ENCODE measurements at regions not wholly inside any gene's neighbourhood (a gene's known extent, or its start where the extent isn't known, plus 50 kb on each side); places are given as distances from the start of the nearest gene placed in this dataset.

DNA sequence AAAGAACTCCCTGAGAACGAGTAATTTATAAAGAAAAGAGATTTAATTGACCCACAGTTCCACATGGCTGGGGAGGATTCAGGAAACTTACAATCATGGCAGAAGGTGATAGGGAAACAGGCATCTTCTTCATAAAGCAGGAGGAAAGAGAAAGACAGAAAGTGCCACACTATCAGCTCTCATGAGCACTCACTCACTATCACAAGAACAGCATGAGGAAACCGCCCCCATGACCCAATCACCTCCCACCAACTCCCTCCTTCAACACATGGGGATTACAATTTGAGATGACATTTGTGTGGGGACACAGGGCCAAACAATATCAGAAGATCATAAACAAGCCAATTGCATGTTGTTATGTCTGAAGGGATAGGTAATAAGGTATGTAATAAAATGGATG is 935.9 kb upstream of the COX7C start:
- in situ Hi-C loops (cut with MboI), result no loop called here
- Histone ChIP-seq H3K27ac (ENCODE audit: control insufficient read depth, insufficient read depth) (no peak overlapping the region), H2AFZ (ENCODE audit: control insufficient read depth, low read depth, low read length) (no peak overlapping the region), H3K4me2 (ENCODE audit: control insufficient read depth, insufficient read depth) (no peak overlapping the region), H3K9ac (ENCODE audit: control insufficient read depth, insufficient read depth, low read length) (no peak overlapping the region), H3K9me3 (replicated peaks; ENCODE audit: control insufficient read depth, insufficient read depth, low read length) (no peaks in the 10 kb centered on the region), H3K4me3 (no peak overlapping the region), H3K27me3 (replicated peaks in 1 of 2; ENCODE audit: control insufficient read depth in 2 of 2, insufficient read depth in 2 of 2, low read length in 1 of 2) (no peaks in the 10 kb centered on the region), H3K4me1 (ENCODE audit: control insufficient read depth, insufficient read depth, low read length) (no peaks in the 10 kb centered on the region), H4K20me1 (ENCODE audit: control insufficient read depth, insufficient read depth) (no peaks in the 10 kb centered on the region), H3K36me3 (ENCODE audit: control insufficient read depth in 2 of 2, insufficient read depth in 2 of 2, low read length in 1 of 2) (no peaks in the 10 kb centered on the region), H3K79me2 (ENCODE audit: control insufficient read depth, insufficient read depth, low read length) (no peaks in the 10 kb centered on the region)
- FAIRE-seq (no peak), DNase-seq (ENCODE audit: low read depth, low spot score) (no peak), ATAC-seq (no peak)
- intact Hi-C loops (cut with micrococcal nuclease; ENCODE audit: unreplicated experiment), result no loop called here
- 0% methylated on average over 2 of the region's 2 CpGs for WGBS (ENCODE audit: insufficient coverage, insufficient replicate concordance, low lambda C conversion rate, missing lambda C conversion rate)
- no TSS peak for BruUV-seq (replicated peaks)
- CTCF ChIA-PET, result no interaction called here
- RAD21 ChIA-PET (ENCODE audit: unreplicated experiment), result no interaction called here
- POLR2A ChIA-PET, result no interaction called here
- TF ChIP-seq ZBED1 (IDR thresholded peaks at IDR 0.05; ENCODE audit: borderline replicate concordance), result no peak
- TF ChIP-seq GATAD2B (conservative IDR thresholded peaks at IDR 0.05; ENCODE audit: low read depth), result no peak
- TF ChIP-seq RAD21 (IDR thresholded peaks at IDR 0.05; ENCODE audit: insufficient read depth, low read depth, low read length), result no peak
- no peak for TF ChIP-seq IKZF2 (IDR thresholded peaks at IDR 0.05)
- TF ChIP-seq, protein P1, sequence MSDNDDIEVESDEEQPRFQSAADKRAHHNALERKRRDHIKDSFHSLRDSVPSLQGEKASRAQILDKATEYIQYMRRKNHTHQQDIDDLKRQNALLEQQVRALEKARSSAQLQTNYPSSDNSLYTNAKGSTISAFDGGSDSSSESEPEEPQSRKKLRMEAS (IDR thresholded peaks at IDR 0.05; ENCODE audit: low read depth, low read length), result no peak
- no peak for TF ChIP-seq CEBPB (IDR thresholded peaks at IDR 0.05; ENCODE audit: borderline replicate concordance in 1 of 2, low read depth in 2 of 2, low read length in 2 of 2)
- SMC1A ChIA-PET (ENCODE audit: uncharacterized antibody, unreplicated experiment), result no interaction called here

DNA sequence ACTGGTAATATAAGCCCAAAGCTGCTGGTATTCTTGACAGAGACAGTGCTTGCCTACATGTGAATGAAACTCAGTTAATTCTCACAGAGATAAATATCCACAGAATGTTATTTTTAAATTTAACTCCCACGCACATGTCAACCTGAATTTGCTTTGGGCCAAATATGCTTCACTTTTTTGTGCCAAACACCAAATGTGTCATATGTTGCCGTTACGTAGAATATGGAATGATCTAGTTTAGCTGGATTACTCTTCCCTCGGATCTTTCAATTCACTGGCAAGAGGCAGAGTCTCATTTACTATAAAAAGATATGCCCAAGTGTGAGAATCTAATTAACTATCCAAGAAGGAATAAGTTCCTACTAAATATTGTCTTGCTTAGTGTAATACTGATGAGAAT is 933.4 kb upstream of the COX7C start:
- in situ Hi-C loops (cut with MboI), result no loop called here
- Histone ChIP-seq H3K9ac (ENCODE audit: control insufficient read depth, insufficient read depth, low read length) (no peak overlapping the region), H2AFZ (ENCODE audit: control insufficient read depth, low read depth, low read length) (no peak overlapping the region), H4K20me1 (ENCODE audit: control insufficient read depth, insufficient read depth) (no peaks in the 10 kb centered on the region), H3K4me1 (ENCODE audit: control insufficient read depth, insufficient read depth, low read length) (no peaks in the 10 kb centered on the region), H3K79me2 (ENCODE audit: control insufficient read depth, insufficient read depth, low read length) (no peaks in the 10 kb centered on the region), H3K27ac (ENCODE audit: control insufficient read depth, insufficient read depth) (no peak overlapping the region), H3K4me2 (ENCODE audit: control insufficient read depth, insufficient read depth) (no peak overlapping the region), H3K36me3 (ENCODE audit: control insufficient read depth in 2 of 2, insufficient read depth in 2 of 2, low read length in 1 of 2) (no peaks in the 10 kb centered on the region), H3K4me3 (no peak overlapping the region), H3K27me3 (replicated peaks in 1 of 2; ENCODE audit: control insufficient read depth in 2 of 2, insufficient read depth in 2 of 2, low read length in 1 of 2) (no peaks in the 10 kb centered on the region), H3K9me3 (replicated peaks; ENCODE audit: control insufficient read depth, insufficient read depth, low read length) (no peaks in the 10 kb centered on the region)
- FAIRE-seq, result no peak
- ChIA-PET CTCF (no interaction called here), POLR2A (interaction anchor here (0.6 kb wide), 1 partner anchor 226 kb away, joined by 4 read pairs; no protein-coding TSS in a partner anchor), RAD21 (ENCODE audit: unreplicated experiment) (no interaction called here), SMC1A (ENCODE audit: uncharacterized antibody, unreplicated experiment) (interaction anchor here (0.5 kb wide), 1 partner anchor 587 kb away, joined by 3 read pairs; no protein-coding TSS in a partner anchor)
- no peak for ATAC-seq
- DNase-seq (ENCODE audit: low read depth, low spot score), result no peak
- intact Hi-C loops (cut with micrococcal nuclease; ENCODE audit: unreplicated experiment), result no loop called here
- BruUV-seq (replicated peaks), result no TSS peak
- 37% methylated on average over 4 of the region's 4 CpGs for WGBS (ENCODE audit: insufficient coverage, insufficient replicate concordance, low lambda C conversion rate, missing lambda C conversion rate)
- TF ChIP-seq MTA2 (IDR thresholded peaks at IDR 0.05; ENCODE audit: low read depth) (no peak), CBX3 (IDR thresholded peaks at IDR 0.05; ENCODE audit: borderline replicate concordance, low read depth) (no peak), HDGF (IDR thresholded peaks at IDR 0.05) (no peak), GATAD2B (conservative IDR thresholded peaks at IDR 0.05; ENCODE audit: low read depth) (no peak), RAD21 (IDR thresholded peaks at IDR 0.05; ENCODE audit: insufficient read depth, low read depth, low read length) (no peak), POLR2A (IDR thresholded peaks at IDR 0.05; ENCODE audit: low read depth, low read length) (no peak), SREBF1 (IDR thresholded peaks at IDR 0.05; ENCODE audit: low read length) (no peak), HDAC6 (IDR thresholded peaks at IDR 0.05; ENCODE audit: unreplicated experiment) (no peak)
- TF ChIP-seq, protein P2, sequence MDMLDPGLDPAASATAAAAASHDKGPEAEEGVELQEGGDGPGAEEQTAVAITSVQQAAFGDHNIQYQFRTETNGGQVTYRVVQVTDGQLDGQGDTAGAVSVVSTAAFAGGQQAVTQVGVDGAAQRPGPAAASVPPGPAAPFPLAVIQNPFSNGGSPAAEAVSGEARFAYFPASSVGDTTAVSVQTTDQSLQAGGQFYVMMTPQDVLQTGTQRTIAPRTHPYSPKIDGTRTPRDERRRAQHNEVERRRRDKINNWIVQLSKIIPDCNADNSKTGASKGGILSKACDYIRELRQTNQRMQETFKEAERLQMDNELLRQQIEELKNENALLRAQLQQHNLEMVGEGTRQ (IDR thresholded peaks at IDR 0.05; ENCODE audit: borderline replicate concordance, low read depth, low read length), result no peak
- TF ChIP-seq, protein P3, sequence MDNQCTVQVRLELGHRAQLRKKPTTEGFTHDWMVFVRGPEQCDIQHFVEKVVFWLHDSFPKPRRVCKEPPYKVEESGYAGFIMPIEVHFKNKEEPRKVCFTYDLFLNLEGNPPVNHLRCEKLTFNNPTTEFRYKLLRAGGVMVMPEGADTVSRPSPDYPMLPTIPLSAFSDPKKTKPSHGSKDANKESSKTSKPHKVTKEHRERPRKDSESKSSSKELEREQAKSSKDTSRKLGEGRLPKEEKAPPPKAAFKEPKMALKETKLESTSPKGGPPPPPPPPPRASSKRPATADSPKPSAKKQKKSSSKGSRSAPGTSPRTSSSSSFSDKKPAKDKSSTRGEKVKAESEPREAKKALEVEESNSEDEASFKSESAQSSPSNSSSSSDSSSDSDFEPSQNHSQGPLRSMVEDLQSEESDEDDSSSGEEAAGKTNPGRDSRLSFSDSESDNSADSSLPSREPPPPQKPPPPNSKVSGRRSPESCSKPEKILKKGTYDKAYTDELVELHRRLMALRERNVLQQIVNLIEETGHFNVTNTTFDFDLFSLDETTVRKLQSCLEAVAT (IDR thresholded peaks at IDR 0.05), result no peak
- TF ChIP-seq, protein P4, sequence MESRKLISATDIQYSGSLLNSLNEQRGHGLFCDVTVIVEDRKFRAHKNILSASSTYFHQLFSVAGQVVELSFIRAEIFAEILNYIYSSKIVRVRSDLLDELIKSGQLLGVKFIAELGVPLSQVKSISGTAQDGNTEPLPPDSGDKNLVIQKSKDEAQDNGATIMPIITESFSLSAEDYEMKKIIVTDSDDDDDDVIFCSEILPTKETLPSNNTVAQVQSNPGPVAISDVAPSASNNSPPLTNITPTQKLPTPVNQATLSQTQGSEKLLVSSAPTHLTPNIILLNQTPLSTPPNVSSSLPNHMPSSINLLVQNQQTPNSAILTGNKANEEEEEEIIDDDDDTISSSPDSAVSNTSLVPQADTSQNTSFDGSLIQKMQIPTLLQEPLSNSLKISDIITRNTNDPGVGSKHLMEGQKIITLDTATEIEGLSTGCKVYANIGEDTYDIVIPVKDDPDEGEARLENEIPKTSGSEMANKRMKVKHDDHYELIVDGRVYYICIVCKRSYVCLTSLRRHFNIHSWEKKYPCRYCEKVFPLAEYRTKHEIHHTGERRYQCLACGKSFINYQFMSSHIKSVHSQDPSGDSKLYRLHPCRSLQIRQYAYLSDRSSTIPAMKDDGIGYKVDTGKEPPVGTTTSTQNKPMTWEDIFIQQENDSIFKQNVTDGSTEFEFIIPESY (IDR thresholded peaks at IDR 0.05), result no peak
